HG02885 (cell line): ENCODE measurements at regions not wholly inside any gene's neighbourhood (a gene's known extent, or its start where the extent isn't known, plus 50 kb on each side); places are given as distances from the start of the nearest gene placed in this dataset.

ENCODE experiments used
- ATAC-seq: cut with Tn5 transposase; IDR thresholded peaks from one replicate; pipeline ENCODE4 v1.9.1; 2021; ENCODE audit warnings: mild to moderate bottlenecking; ENCODE audit not compliant: unreplicated experiment, poor library complexity

GRCh38 chr5:125710745-125711144, 712.5 kb upstream of the GRAMD2B start:
- no peak for ATAC-seq

GRCh38 chr5:125712397-125712796, 710.8 kb upstream of the GRAMD2B start:
- ATAC-seq = no peak

GRCh38 chr5:125713109-125713805, 710.0 kb upstream of the GRAMD2B start:
- ATAC-seq = no peak

- no peak for ATAC-seq
These were observed 708.0 kb upstream of the GRAMD2B start for GRCh38 chr5:125715216-125715615.

- ATAC-seq = no peak
These were observed 706.0 kb upstream of the GRAMD2B start for GRCh38 chr5:125717209-125717608.

GRCh38 chr5:125719681-125720347, 703.4 kb upstream of the GRAMD2B start:
- no peak for ATAC-seq

- no peak for ATAC-seq
These were observed 702.9 kb upstream of the GRAMD2B start for GRCh38 chr5:125720348-125720685.

- no peak for ATAC-seq
These were observed 702.5 kb upstream of the GRAMD2B start for GRCh38 chr5:125720721-125721120.

GRCh38 chr5:125722550-125722949, 700.7 kb upstream of the GRAMD2B start:
- no peak for ATAC-seq

GRCh38 chr5:125725691-125726090, 697.5 kb upstream of the GRAMD2B start:
- no peak for ATAC-seq

GRCh38 chr5:125743939-125744338, 679.3 kb upstream of the GRAMD2B start:
- ATAC-seq = no peak

- ATAC-seq = no peak
These were observed 676.3 kb upstream of the GRAMD2B start for GRCh38 chr5:125746917-125747316.

- no peak for ATAC-seq
These were observed 672.9 kb upstream of the GRAMD2B start for GRCh38 chr5:125750147-125750860.

GRCh38 chr5:125750861-125751186, 672.4 kb upstream of the GRAMD2B start:
- ATAC-seq = no peak

GRCh38 chr5:125756456-125756855, 666.8 kb upstream of the GRAMD2B start:
- ATAC-seq = no peak

GRCh38 chr5:125766706-125767105, 656.5 kb upstream of the GRAMD2B start:
- ATAC-seq = no peak

- no peak for ATAC-seq
These were observed 647.3 kb upstream of the GRAMD2B start for GRCh38 chr5:125775896-125776295.

- ATAC-seq = no peak
These were observed 646.5 kb upstream of the GRAMD2B start for GRCh38 chr5:125776656-125777139.

GRCh38 chr5:125778791-125779190, 644.4 kb upstream of the GRAMD2B start:
- ATAC-seq = no peak

GRCh38 chr5:125785407-125785806, 637.8 kb upstream of the GRAMD2B start:
- ATAC-seq = no peak

GRCh38 chr5:125786021-125786420, 637.2 kb upstream of the GRAMD2B start:
- ATAC-seq = no peak
